BJ (cell line): ENCODE measurements at regions not wholly inside any gene's neighbourhood (a gene's known extent, or its start where the extent isn't known, plus 50 kb on each side); places are given as distances from the start of the nearest gene placed in this dataset.

Source experiments
- CTCF ChIA-PET: fragments of 350-600 bp; formaldehyde crosslinking; extraction: SDS; loops from one replicate; lab custom pipeline; 2021; ENCODE audit warnings: antibody characterized with exemption, inconsistent platforms; lab: Yijun Ruan, JAX
- POLR2A ChIA-PET: fragments of 300-600 bp; sonication (Branson Sonifier 250); formaldehyde crosslinking; extraction: SDS; loops from one replicate; lab custom pipeline; 2021; ENCODE audit warnings: antibody characterized with exemption; lab: Charles Lee
- DNase-seq: peaks from one replicate; pipeline ENCODE4 v3.0.0-alpha.2; 2011; ENCODE audit warnings: low read depth
- H3K27me3 ChIP-seq: 2 replicates; pipeline ENCODE4 v1.6.0; 2011; ENCODE audit warnings: low read length; ENCODE audit not compliant: control insufficient read depth, insufficient read depth
- H3K36me3 ChIP-seq: 2 replicates; pipeline ENCODE4 v1.5.1; 2011; ENCODE audit warnings: low read length; ENCODE audit not compliant: control insufficient read depth, insufficient read depth
- H3K4me3 ChIP-seq: 2 replicates; pipeline ENCODE4 v1.5.1; 2011; ENCODE audit warnings: low read depth, mild to moderate bottlenecking, control low read depth, low read length
- TF ChIP-seq, protein P1 (sequence below): IDR thresholded peaks from 2 replicates; pipeline ENCODE4 v1.5.1; 2011; ENCODE audit warnings: low read depth, mild to moderate bottlenecking, control low read depth, inconsistent platforms, low read length, moderate library complexity; ENCODE audit not compliant: insufficient read depth

DNA sequence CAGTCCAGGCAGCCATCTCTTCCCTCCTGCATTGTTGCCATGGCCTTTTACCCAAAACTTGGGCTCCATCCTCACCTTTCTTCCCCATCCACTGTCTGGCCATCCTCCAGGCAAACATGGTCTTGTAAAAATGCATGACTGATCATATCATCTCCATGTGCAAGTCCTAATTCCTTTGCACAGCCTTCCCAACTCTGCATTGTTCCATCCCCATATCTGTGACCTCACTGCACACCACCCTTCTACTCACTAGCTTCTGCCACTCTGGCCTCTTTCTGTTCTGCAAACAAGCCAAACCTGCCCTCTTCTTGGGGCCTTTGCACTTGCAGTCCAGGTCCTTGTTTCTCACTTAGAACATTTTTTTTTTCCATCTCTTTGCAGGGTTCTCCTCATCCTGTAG lies 230.1 kb upstream of the GJB5 start:
- no peak for DNase-seq
- Histone ChIP-seq H3K36me3 (no peaks in the 10 kb centered on the region), H3K4me3 (no peak overlapping the region), H3K27me3 (no peaks in the 10 kb centered on the region)
- ChIA-PET POLR2A (no interaction called here), CTCF (interaction anchor here (0.6 kb wide), 1 partner anchor 44 kb away, joined by 3 read pairs; no protein-coding TSS in a partner anchor)
- TF ChIP-seq, protein P1, sequence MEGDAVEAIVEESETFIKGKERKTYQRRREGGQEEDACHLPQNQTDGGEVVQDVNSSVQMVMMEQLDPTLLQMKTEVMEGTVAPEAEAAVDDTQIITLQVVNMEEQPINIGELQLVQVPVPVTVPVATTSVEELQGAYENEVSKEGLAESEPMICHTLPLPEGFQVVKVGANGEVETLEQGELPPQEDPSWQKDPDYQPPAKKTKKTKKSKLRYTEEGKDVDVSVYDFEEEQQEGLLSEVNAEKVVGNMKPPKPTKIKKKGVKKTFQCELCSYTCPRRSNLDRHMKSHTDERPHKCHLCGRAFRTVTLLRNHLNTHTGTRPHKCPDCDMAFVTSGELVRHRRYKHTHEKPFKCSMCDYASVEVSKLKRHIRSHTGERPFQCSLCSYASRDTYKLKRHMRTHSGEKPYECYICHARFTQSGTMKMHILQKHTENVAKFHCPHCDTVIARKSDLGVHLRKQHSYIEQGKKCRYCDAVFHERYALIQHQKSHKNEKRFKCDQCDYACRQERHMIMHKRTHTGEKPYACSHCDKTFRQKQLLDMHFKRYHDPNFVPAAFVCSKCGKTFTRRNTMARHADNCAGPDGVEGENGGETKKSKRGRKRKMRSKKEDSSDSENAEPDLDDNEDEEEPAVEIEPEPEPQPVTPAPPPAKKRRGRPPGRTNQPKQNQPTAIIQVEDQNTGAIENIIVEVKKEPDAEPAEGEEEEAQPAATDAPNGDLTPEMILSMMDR = no peak

DNA sequence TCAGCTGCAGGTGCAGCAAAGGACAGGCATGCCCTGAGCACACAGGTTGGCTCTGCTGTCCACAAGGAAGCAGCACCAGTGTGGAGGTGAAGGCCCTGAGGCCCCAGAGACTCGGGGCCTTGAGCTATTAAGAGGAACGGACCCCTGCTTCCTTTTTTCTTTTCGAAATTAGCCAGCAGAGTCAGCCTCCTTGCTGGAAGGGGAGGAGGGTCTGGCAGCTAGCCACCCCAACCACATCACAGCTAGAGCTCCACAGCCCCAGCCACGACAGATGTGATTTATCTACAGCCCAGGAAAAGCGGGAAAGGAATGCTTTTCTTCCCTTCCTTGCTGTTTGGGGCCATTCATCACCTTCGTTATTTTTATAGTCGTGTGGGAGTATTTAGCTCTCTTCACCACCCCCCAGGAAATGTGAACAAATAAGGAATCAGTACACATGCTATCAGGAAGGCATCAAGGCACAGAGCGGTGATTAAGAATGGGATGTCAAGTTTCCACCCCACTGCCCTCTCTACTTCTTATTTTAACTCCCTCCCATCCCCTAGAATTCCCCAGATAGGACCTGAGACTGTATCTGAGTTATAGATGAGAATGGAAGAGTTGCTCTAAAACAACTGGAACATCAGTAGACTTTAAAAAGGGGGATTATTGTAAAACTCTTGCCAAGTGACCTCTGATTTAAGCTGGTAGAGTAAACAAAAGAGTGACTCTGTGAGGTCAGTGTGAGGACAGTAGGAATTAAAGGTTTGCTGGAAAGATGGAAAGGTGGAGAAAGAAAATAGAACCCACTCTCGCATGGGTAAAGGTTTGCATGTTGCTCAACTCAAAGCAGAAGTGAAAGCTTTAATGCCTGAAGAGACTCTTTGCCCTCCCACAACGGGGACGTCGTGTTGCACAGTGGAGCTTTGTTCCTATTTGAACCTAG lies 224.7 kb upstream of the GJB5 start:
- ChIA-PET CTCF (interaction anchor here (0.5 to 1.0 kb wide), 2 partner anchors 367 to 1213 kb away, joined by 3 to 4 read pairs; no protein-coding TSS in a partner anchor), POLR2A (no interaction called here)
- H3K27me3 ChIP-seq = no peaks in the 10 kb centered on the region
- TF ChIP-seq, protein P1 = no peak
- no peak overlapping the region for H3K4me3 ChIP-seq
- no peaks in the 10 kb centered on the region for H3K36me3 ChIP-seq
- no peak for DNase-seq

DNA sequence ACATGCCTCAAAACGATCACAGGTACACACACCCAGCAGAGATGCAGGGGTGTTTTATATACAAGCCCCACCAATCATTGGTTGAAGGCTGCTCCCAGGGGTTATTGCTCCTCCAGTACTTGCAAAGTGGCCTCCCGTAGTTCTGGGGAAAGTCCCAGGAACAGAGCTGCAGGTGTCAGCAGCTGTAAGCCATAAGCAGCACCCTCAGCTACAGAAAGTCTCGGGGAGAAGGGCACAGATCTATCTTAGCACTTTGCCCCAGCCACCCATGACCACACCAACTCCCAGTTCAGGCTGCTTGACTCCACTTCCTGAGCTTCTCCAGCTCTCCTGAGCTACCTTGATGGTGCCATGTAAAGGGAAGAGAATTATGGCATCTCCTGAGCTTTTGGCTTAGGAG lies 222.7 kb upstream of the GJB5 start:
- Histone ChIP-seq H3K4me3 (no peak overlapping the region), H3K27me3 (no peaks in the 10 kb centered on the region), H3K36me3 (no peaks in the 10 kb centered on the region)
- CTCF ChIA-PET = no interaction called here
- DNase-seq = no peak
- POLR2A ChIA-PET = no interaction called here
- TF ChIP-seq, protein P1 = no peak

DNA sequence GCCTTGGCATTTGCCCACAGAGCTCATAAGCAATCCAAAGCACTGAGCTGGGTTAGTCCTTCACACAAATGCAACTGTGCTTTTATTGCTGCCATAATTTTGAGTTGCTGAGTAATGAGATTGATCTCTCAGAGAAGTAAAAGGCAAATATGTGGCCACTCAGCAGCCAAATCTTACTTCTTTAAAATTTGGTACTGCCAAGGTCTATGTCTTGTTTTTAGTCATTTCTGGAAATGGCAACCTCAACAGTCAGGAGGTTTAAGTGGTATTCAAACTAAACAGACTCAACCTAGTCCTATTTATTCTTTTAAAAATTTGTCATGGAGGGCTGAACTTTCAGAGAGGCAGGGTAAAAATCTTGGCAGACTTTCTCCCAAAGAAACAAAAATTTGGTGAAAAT lies 216.4 kb upstream of the GJB5 start:
- ChIA-PET POLR2A (no interaction called here), CTCF (no interaction called here)
- no peaks in the 10 kb centered on the region for H3K27me3 ChIP-seq
- DNase-seq = no peak
- no peaks in the 10 kb centered on the region for H3K36me3 ChIP-seq
- TF ChIP-seq, protein P1 = no peak
- H3K4me3 ChIP-seq = no peak overlapping the region

DNA sequence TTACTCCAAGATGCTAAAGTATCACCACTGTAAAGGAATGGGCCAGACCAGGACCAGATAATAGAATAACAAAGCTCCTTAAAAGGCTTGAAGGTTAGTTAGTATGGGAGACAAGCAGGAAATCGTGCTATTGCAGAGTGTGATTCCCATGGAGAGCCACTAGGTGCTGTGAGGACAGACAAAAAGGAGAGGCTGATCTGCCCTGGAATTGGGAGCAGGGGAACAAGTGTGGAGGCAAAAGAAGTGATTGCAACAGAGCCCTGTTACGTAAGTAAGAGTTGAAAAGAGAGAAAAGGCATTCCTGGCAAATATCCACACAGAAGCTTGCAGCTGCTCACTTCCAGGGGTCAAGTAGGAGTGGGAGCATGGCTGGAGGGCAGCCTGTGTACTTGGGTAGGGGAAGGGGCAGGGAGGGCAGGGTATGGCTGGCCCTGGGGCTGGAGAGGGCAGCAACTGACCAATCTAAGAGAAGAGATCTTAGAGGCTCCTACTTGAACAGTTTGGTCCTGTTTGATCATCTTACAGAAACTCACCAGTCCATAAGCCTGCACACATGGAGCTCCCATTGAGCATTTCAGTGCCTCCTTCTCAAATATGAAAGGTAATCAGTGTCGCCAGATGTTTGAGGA lies 207.7 kb upstream of the GJB5 start:
- TF ChIP-seq, protein P1 = no peak
- ChIA-PET CTCF (no interaction called here), POLR2A (no interaction called here)
- Histone ChIP-seq H3K27me3 (no peaks in the 10 kb centered on the region), H3K36me3 (no peaks in the 10 kb centered on the region), H3K4me3 (no peak overlapping the region)
- no peak for DNase-seq
